Pancreas (tissue), 10 donors: ENCODE measurements at regions not wholly inside any gene's neighbourhood (a gene's known extent, or its start where the extent isn't known, plus 50 kb on each side); places are given as distances from the start of the nearest gene placed in this dataset.
"Not testable (repeated sequence)": the region's sequence is repeated elsewhere in the genome, so short reads cannot be mapped to it uniquely, and the experiment has no call there.

Experiments
- ATAC-seq, 4 donors: fragments of 200-7000 bp; cut with Tn5 transposase; one replicate each; pipeline versions ENCODE4 v1.8.0 to v1.9.1; 2020; ENCODE audit warnings: mild to moderate bottlenecking in 4 of 4, moderate library complexity in 4 of 4
- DNase-seq, 6 donors: peaks; one replicate each; pipeline ENCODE4 v3.0.0-alpha.2; 2020
- FAIRE-seq: peaks from 2 replicates; lab custom pipeline; 2012; peaks lifted over from hg19 to GRCh38; lab: Jason Lieb, UNC
- H3K27ac ChIP-seq, 4 donors: fragments of 200-600 bp; sonication (generic); 1 replicate in 3 of 4; 2 replicates in 1 of 4; pipeline versions ENCODE4 v1.5.0 to v1.8.0; 2020
- H3K27me3 ChIP-seq, 4 donors: fragments of 200-600 bp; one replicate each; pipeline ENCODE4 v1.8.0; 2021
- H3K36me3 ChIP-seq, 3 donors: fragments of 200-600 bp; sonication (generic) in 1 of 3; one replicate each; pipeline versions ENCODE4 v1.5.0 to v1.8.0; 2020 to 2021
- H3K4me1 ChIP-seq, 3 donors: fragments of 200-600 bp; one replicate each; pipeline ENCODE4 v1.8.0; 2021
- H3K4me3 ChIP-seq, 4 donors: fragments of 200-600 bp; sonication (generic) in 2 of 4; one replicate each; pipeline versions ENCODE4 v1.5.0 to v1.8.0; 2020 to 2021
- H3K9me3 ChIP-seq, 4 donors: fragments of 200-600 bp; one replicate each; pipeline ENCODE4 v1.8.0; 2021
- CTCF ChIP-seq, 4 donors: fragments of 200-600 bp; sonication (generic) in 3 of 4; IDR thresholded peaks; one replicate each; pipeline versions ENCODE4 v1.5.0 to v1.8.0; 2021; ENCODE audit warnings: antibody characterized with exemption in 4 of 4
- WGBS, 2 donors: extraction: QIAGEN DNeasy Blood & Tissue Kit; methylation state at CpG; one replicate each; pipeline ENCODE4 v1.1.7; 2013; 5-methylcytosine and 5-hydroxymethylcytosine counted together
- intact Hi-C, 3 donors: fragments of 100-400 bp; cut with DNase I; formaldehyde crosslinking; loops; one replicate each; pipeline versions ENCODE4 v1.11.1 to v1.14.2; 2022
- donor health status: healthy with polysubstance abuse.
- donor health status: DM: no; HTN: no; CAD: no; lungs with moderate emphysema.
- donor health status: DM: no; HTN: no; CAD: no.
- donor health status: control.
- donor health status: control.
- donor health status: Bipolar disorder and iron deficiency.
- donor health status: DM: yes; HTN: yes; CAD: no.
- donor health status: DM: no; HTN: no; CAD: no.
- donor health status: DM: no; HTN: no; CAD: no.
- donor health status: DM: yes; HTN: yes; CAD: no.

- intact Hi-C loops, result no loop called here
- no peak overlapping the region for H3K27ac ChIP-seq
- H3K27me3 ChIP-seq, result no peaks in the 10 kb centered on the region
- ATAC-seq (no peak), DNase-seq (no peak), FAIRE-seq (no peak)
- H3K36me3 ChIP-seq, result no peaks in the 10 kb centered on the region
- no peak overlapping the region for H3K4me3 ChIP-seq
- H3K4me1 ChIP-seq, result no peaks in the 10 kb centered on the region
- TF ChIP-seq CTCF (IDR thresholded peaks at IDR 0.05), result no peak
- no peaks in the 10 kb centered on the region for H3K9me3 ChIP-seq
- 67 to 80% methylated on average over 3 of the region's 3 CpGs for WGBS, 2 donors
Measured at GRCh38 chr1:224820341-224820740, 109.1 kb upstream of the DNAH14 start.

- H3K27me3 ChIP-seq, H3K4me3 ChIP-seq, H3K36me3 ChIP-seq, DNase-seq, H3K9me3 ChIP-seq, H3K4me1 ChIP-seq, intact Hi-C loops, FAIRE-seq, H3K27ac ChIP-seq, ATAC-seq: not testable (repeated sequence)
- WGBS, 2 donors, result 88 to 91% methylated on average over 8 of the region's 8 CpGs
Measured at GRCh38 chr1:224821751-224822150, 107.7 kb upstream of the DNAH14 start.

GRCh38 chr1:224825525-224826000, 103.9 kb upstream of the DNAH14 start:
- H3K9me3 ChIP-seq, result no peaks in the 10 kb centered on the region
- intact Hi-C loops, result no loop called here
- H3K4me3 ChIP-seq, result no peak overlapping the region
- DNase-seq (no peak), ATAC-seq (no peak), FAIRE-seq (no peak)
- H3K27ac ChIP-seq, result no peak overlapping the region
- 28 to 40% methylated on average over 1 of the region's 1 CpG for WGBS, 2 donors
- no peaks in the 10 kb centered on the region for H3K27me3 ChIP-seq
- no peaks in the 10 kb centered on the region for H3K36me3 ChIP-seq
- no peak for TF ChIP-seq CTCF (IDR thresholded peaks at IDR 0.05)
- no peaks in the 10 kb centered on the region for H3K4me1 ChIP-seq

- intact Hi-C loops, result no loop called here
- Histone ChIP-seq H3K4me1 (no peaks in the 10 kb centered on the region), H3K27ac (no peak overlapping the region), H3K27me3 (no peaks in the 10 kb centered on the region), H3K36me3 (no peaks in the 10 kb centered on the region), H3K9me3 (no peaks in the 10 kb centered on the region), H3K4me3 (no peak overlapping the region)
- ATAC-seq (no peak), DNase-seq (no peak), FAIRE-seq (no peak)
- no peak for TF ChIP-seq CTCF (IDR thresholded peaks at IDR 0.05)
Measured at GRCh38 chr1:224828691-224829090, 100.8 kb upstream of the DNAH14 start.

GRCh38 chr1:224831501-224831900, 98.0 kb upstream of the DNAH14 start:
- no peak overlapping the region for H3K27ac ChIP-seq
- H3K4me1 ChIP-seq, result no peaks in the 10 kb centered on the region
- intact Hi-C loops, result no loop called here
- TF ChIP-seq CTCF (IDR thresholded peaks at IDR 0.05), result no peak
- H3K9me3 ChIP-seq, result no peaks in the 10 kb centered on the region
- H3K27me3 ChIP-seq, result no peaks in the 10 kb centered on the region
- 82 to 83% methylated on average over 3 of the region's 3 CpGs for WGBS, 2 donors
- H3K36me3 ChIP-seq, result no peaks in the 10 kb centered on the region
- ATAC-seq (no peak), FAIRE-seq (no peak), DNase-seq (no peak)
- no peak overlapping the region for H3K4me3 ChIP-seq

- FAIRE-seq, DNase-seq, intact Hi-C loops, H3K4me3 ChIP-seq, H3K9me3 ChIP-seq, H3K27me3 ChIP-seq, H3K27ac ChIP-seq, H3K4me1 ChIP-seq, ATAC-seq, H3K36me3 ChIP-seq: not testable (repeated sequence)
- WGBS, 2 donors, result 78 to 80% methylated on average over 7 of the region's 7 CpGs
Measured at GRCh38 chr1:224839648-224840300, 89.7 kb upstream of the DNAH14 start.

- H3K27ac ChIP-seq, H3K9me3 ChIP-seq, intact Hi-C loops, DNase-seq, H3K27me3 ChIP-seq, FAIRE-seq, H3K36me3 ChIP-seq, H3K4me3 ChIP-seq, H3K4me1 ChIP-seq, ATAC-seq: not testable (repeated sequence)
- WGBS, 2 donors, result 90 to 94% methylated on average over 2 of the region's 2 CpGs
Measured at GRCh38 chr1:224841803-224842202, 87.7 kb upstream of the DNAH14 start.
